ENCODE measurements at regions not wholly inside any gene's neighbourhood (a gene's known extent, or its start where the extent isn't known, plus 50 kb on each side); places are given as distances from the start of the nearest gene placed in this dataset.

DNA sequence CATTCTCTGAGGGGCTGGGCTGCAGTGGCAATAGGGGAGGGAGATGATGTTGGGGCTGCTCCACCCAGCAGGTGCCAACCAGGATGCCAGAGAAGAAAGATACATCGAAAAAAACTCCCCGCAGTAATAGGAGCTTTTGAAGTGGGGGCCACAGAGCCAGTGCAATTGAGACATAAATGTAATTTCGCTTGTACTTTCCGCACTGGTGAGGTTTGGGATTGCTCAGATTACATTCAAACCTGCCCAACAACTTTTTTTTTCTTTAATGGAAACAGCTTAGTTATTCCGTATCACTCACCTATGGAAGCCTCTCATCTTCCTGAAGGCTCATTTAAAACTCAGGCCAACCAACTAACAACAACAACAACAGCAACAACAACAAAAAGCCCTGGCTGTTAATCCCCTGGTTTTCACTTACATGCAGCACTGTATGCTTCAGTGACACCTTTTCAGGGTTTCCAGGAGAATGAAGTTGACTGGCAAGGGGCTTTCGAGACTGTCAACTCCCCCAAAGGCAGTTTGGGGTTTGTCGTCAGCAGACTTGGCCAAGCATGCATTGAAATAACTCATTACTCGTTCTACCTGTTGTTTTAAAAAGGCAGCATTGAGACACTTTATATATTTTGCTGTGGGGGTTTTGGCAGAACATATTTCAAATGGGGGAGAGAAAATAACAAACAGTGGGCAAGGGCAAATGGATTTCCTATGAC is 163.8 kb downstream of the EBLN2 start:
- no peaks in the 10 kb centered on the region for H3K9me1 ChIP-seq (ENCODE audit: control insufficient read depth, insufficient read depth, low read length)

More for the DNA sequence above, 163.8 kb downstream of the EBLN2 start:
- H3K4me1 ChIP-seq (replicated peaks in 1 of 2; ENCODE audit: control insufficient read depth in 2 of 2, insufficient read depth in 2 of 2, low read length in 2 of 2) = no peaks in the 10 kb centered on the region
- no peak for FAIRE-seq
- ATAC-seq = no peak
- no peak overlapping the region for H3K27ac ChIP-seq (ENCODE audit: extremely low read depth, low read depth, low read length)
- no peaks in the 10 kb centered on the region for H3K36me3 ChIP-seq (ENCODE audit: control insufficient read depth, insufficient read depth, low read length)
- peaks cover 2 to 14% of the 10 kb centered on the region in 2 experiments; a peak in 3 of 5 replicates for H3K27me3 ChIP-seq (ENCODE audit: control insufficient read depth in 2 of 2, insufficient read depth in 2 of 2, low read length in 2 of 2)
- no peaks in the 10 kb centered on the region for H3K79me2 ChIP-seq (ENCODE audit: control insufficient read depth, insufficient read depth, low read length)
- H2AFZ ChIP-seq (ENCODE audit: low read depth, low read length) = no peak overlapping the region
- BruUV-seq (replicated peaks) = no TSS peak
- TF ChIP-seq ZNF75A (CRISPR knock-in tag; IDR thresholded peaks at IDR 0.05) = no peak
- TF ChIP-seq, protein P1, sequence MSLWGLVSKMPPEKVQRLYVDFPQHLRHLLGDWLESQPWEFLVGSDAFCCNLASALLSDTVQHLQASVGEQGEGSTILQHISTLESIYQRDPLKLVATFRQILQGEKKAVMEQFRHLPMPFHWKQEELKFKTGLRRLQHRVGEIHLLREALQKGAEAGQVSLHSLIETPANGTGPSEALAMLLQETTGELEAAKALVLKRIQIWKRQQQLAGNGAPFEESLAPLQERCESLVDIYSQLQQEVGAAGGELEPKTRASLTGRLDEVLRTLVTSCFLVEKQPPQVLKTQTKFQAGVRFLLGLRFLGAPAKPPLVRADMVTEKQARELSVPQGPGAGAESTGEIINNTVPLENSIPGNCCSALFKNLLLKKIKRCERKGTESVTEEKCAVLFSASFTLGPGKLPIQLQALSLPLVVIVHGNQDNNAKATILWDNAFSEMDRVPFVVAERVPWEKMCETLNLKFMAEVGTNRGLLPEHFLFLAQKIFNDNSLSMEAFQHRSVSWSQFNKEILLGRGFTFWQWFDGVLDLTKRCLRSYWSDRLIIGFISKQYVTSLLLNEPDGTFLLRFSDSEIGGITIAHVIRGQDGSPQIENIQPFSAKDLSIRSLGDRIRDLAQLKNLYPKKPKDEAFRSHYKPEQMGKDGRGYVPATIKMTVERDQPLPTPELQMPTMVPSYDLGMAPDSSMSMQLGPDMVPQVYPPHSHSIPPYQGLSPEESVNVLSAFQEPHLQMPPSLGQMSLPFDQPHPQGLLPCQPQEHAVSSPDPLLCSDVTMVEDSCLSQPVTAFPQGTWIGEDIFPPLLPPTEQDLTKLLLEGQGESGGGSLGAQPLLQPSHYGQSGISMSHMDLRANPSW (CRISPR knock-in tag; IDR thresholded peaks at IDR 0.05) = no peak
- TF ChIP-seq EHMT2 (IDR thresholded peaks at IDR 0.05) = no peak
- no peak for TF ChIP-seq NELFE (IDR thresholded peaks at IDR 0.05; ENCODE audit: insufficient read depth, insufficient read length)
- no peak for TF ChIP-seq ZBTB1 (CRISPR knock-in tag; IDR thresholded peaks at IDR 0.05; ENCODE audit: borderline replicate concordance, low read depth)
- TF ChIP-seq, protein P2, sequence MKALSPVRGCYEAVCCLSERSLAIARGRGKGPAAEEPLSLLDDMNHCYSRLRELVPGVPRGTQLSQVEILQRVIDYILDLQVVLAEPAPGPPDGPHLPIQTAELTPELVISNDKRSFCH (CRISPR knock-in tag; IDR thresholded peaks at IDR 0.05) = no peak
- TF ChIP-seq, protein P2 (tag; IDR thresholded peaks at IDR 0.05) = no peak
- ChIA-PET POLR2A (no interaction called here), CTCF (ENCODE audit: low intra/inter-chr PET ratio) (no interaction called here)
- 0% methylated on average over 6 of the region's 8 CpGs for WGBS (ENCODE audit: insufficient coverage, low coverage, missing lambda C conversion rate)
- DNase-seq (ENCODE audit: extremely low read depth in 1 of 4, low spot score in 3 of 4) = no peak
- no peak overlapping the region for H3K4me2 ChIP-seq (ENCODE audit: insufficient read depth, low read length)
- H4K20me1 ChIP-seq (replicated peaks; ENCODE audit: control insufficient read depth, insufficient read depth, low read length) = no peaks in the 10 kb centered on the region
- in situ Hi-C loops (cut with MboI) (no loop called here), intact Hi-C loops (cut with micrococcal nuclease) (no loop called here)
- no peaks in the 10 kb centered on the region for H3K9me3 ChIP-seq (replicated peaks; ENCODE audit: control insufficient read depth, insufficient read depth, low read depth, low read length)
- no peak overlapping the region for H3K4me3 ChIP-seq
- H3K9ac ChIP-seq (ENCODE audit: insufficient read depth in 1 of 2, low read depth in 2 of 2, low read length in 2 of 2) = no peak overlapping the region

Data from K562 (cell line).